Lung (tissue), 11 donors: ENCODE measurements at regions not wholly inside any gene's neighbourhood (a gene's known extent, or its start where the extent isn't known, plus 50 kb on each side); places are given as distances from the start of the nearest gene placed in this dataset.

Source experiments
- ATAC-seq: fragments of 200-7000 bp; cut with Tn5 transposase; one replicate; pipeline ENCODE4 v1.9.1; 2020; ENCODE audit warnings: moderate number of reproducible peaks; ENCODE audit not compliant: insufficient read depth, low FRiP score
- DNase-seq, 3 donors: peaks; one replicate each; pipeline ENCODE4 v3.0.0-alpha.2; 2013 to 2017
- H3K27ac ChIP-seq, 2 donors: one replicate each; pipeline ENCODE4 v1.5.1; 2013; ENCODE audit warnings: mild to moderate bottlenecking in 2 of 2, moderate library complexity in 2 of 2, control low read depth in 1 of 2, inconsistent platforms in 1 of 2, low read depth in 1 of 2, low read length in 1 of 2
- H3K27me3 ChIP-seq, 3 donors: one replicate each; pipeline ENCODE4 v1.5.1; 2013; ENCODE audit warnings: low read length in 2 of 3; ENCODE audit not compliant: control insufficient read depth in 3 of 3, insufficient read depth in 3 of 3
- H3K36me3 ChIP-seq, 4 donors: one replicate each; pipeline ENCODE4 v1.5.1; 2013; ENCODE audit warnings: low read length in 4 of 4, mild to moderate bottlenecking in 1 of 4, moderate library complexity in 1 of 4; ENCODE audit not compliant: control insufficient read depth in 4 of 4, insufficient read depth in 4 of 4
- H3K4me1 ChIP-seq, 5 donors: one replicate each; pipeline ENCODE4 v1.5.1; 2013; ENCODE audit warnings: low read length in 5 of 5, mild to moderate bottlenecking in 2 of 5, moderate library complexity in 1 of 5; ENCODE audit not compliant: control insufficient read depth in 5 of 5, insufficient read depth in 5 of 5
- H3K4me3 ChIP-seq: one replicate; pipeline ENCODE4 v1.5.1; 2013; ENCODE audit warnings: mild to moderate bottlenecking, control low read depth, moderate library complexity
- H3K9ac ChIP-seq, 2 donors: one replicate each; pipeline ENCODE4 v1.5.1; 2013; ENCODE audit warnings: low read length in 2 of 2, control low read depth in 1 of 2; ENCODE audit not compliant: insufficient read depth in 1 of 2
- H3K9me3 ChIP-seq, 4 donors: one replicate each; pipeline ENCODE4 v1.5.1; 2013; ENCODE audit warnings: low read length in 3 of 4, mild to moderate bottlenecking in 1 of 4, moderate library complexity in 1 of 4; ENCODE audit not compliant: control insufficient read depth in 4 of 4, insufficient read depth in 3 of 4
- whole genome bisulfite sequencing, 2 donors: extraction: QIAGEN DNeasy Blood & Tissue Kit; methylation state at CpG; one replicate each; pipeline ENCODE4 v1.1.7; 2013; 5-methylcytosine and 5-hydroxymethylcytosine counted together
- TF ChIP-seq, protein P1 (sequence below): IDR thresholded peaks from 2 replicates; pipeline ENCODE4 v1.5.1; 2012; ENCODE audit warnings: mild to moderate bottlenecking; ENCODE audit errors: control extremely low read depth, extremely low read depth
- donor health status: control.
- donor health status: control.
- donor health status: Bipolar disorder and iron deficiency.
- donor health status: healthy.
- donor health status: DM: yes; HTN: yes; CAD: no.

DNA sequence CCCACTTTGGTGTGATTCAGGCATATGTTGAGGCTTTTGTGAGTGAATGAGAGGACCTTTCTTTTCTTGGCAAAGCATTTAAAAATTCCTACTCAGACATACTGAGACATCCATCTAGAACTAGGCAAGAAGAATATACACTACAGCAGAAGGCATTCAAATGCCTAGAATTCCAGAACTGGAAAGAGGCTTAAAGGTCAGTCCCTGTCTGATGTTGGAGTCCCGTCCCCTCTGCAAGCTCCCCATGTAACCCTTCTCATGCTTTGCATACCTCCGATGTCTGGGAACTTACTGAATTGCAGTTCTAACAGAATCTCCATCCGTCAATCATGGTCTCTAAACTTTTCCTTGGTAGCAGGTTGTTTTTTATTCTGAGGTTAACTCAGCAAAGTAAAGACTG lies 152.9 kb downstream of the ATP6V1G3 start:
- Histone ChIP-seq H3K36me3 (no peaks in the 10 kb centered on the region), H3K9ac (no peak overlapping the region), H3K9me3 (peaks cover 0 to 5% (median 0%) of the 10 kb centered on the region in 4 donors), H3K4me1 (no peaks in the 10 kb centered on the region), H3K27me3 (no peaks in the 10 kb centered on the region), H3K27ac (no peak overlapping the region), H3K4me3 (no peak overlapping the region)
- WGBS, 2 donors = 68 to 85% methylated on average over 3 of the region's 3 CpGs
- ATAC-seq (no peak), DNase-seq (no peak)
- TF ChIP-seq, protein P1, sequence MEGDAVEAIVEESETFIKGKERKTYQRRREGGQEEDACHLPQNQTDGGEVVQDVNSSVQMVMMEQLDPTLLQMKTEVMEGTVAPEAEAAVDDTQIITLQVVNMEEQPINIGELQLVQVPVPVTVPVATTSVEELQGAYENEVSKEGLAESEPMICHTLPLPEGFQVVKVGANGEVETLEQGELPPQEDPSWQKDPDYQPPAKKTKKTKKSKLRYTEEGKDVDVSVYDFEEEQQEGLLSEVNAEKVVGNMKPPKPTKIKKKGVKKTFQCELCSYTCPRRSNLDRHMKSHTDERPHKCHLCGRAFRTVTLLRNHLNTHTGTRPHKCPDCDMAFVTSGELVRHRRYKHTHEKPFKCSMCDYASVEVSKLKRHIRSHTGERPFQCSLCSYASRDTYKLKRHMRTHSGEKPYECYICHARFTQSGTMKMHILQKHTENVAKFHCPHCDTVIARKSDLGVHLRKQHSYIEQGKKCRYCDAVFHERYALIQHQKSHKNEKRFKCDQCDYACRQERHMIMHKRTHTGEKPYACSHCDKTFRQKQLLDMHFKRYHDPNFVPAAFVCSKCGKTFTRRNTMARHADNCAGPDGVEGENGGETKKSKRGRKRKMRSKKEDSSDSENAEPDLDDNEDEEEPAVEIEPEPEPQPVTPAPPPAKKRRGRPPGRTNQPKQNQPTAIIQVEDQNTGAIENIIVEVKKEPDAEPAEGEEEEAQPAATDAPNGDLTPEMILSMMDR = no peak

DNA sequence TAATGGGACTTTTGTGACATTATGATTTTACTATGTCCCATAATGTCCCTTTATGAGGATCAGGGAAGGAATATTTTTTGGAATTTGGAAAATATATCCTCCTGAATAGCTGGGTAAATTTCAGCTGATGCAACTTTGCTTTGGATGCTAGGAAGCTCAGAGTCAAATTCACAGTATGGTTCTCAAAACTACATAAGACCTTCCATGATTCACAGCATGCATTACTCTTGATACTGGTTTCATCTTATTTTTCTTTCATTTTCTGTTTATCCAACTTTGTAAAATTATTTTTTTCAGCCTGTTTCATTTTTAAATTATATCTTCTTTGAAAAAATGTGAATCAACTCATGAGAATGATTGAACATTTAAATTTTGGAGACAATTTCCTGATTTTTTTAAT lies 160.2 kb downstream of the ATP6V1G3 start:
- Histone ChIP-seq H3K36me3 (no peaks in the 10 kb centered on the region), H3K9ac (no peak overlapping the region), H3K4me3 (no peak overlapping the region), H3K4me1 (peaks cover 0 to 6% (median 0%) of the 10 kb centered on the region in 5 donors), H3K27ac (no peak overlapping the region), H3K27me3 (no peaks in the 10 kb centered on the region), H3K9me3 (peaks cover 0 to 6% (median 3%) of the 10 kb centered on the region in 4 donors)
- ATAC-seq = no peak
- TF ChIP-seq, protein P1 = no peak
- DNase-seq = no peak

DNA sequence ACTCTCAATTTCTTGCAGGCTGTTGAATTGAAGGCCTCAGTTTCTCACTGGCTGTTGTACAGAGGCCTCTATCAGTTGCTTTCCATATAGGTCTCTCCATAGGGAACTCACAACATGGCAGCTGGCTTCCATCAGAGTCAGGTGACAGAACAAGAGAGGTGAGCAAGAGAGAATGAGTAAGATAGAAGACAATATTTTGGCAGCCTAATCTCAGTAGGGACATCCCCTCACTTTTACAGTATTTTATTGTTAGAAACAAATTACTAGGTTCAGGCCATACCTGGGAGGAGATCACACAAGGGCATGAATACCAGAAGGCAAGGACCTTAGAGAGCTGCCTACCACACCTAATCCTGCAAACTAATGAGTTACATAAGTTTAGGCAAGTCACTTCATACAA lies 162.8 kb downstream of the ATP6V1G3 start:
- Histone ChIP-seq H3K36me3 (no peaks in the 10 kb centered on the region), H3K27ac (no peak overlapping the region), H3K4me1 (peaks cover 0 to 6% (median 0%) of the 10 kb centered on the region in 5 donors), H3K4me3 (no peak overlapping the region), H3K9ac (no peak overlapping the region), H3K27me3 (no peaks in the 10 kb centered on the region), H3K9me3 (peaks cover 0 to 12% (median 7%) of the 10 kb centered on the region in 4 donors)
- no peak for ATAC-seq
- TF ChIP-seq, protein P1 = no peak
- no peak for DNase-seq

DNA sequence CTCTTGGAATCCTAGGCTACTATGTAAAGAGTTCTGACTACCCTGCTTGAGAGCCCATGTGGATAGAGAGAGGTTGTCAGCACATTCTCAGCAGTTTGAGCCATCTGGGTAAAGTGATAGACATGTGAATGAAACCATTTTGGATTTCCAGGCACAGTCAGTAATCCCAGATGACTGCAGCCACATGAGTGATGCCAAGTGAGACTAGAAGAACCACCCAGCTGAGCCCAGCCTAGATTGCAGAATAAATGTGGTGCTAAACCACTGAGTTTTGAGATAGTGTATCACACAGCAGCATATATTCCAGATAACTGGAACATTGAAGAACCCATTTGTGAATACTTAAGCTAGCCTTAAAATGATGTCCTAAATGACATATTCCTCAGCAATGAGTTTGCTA lies 166.2 kb downstream of the ATP6V1G3 start:
- Histone ChIP-seq H3K4me3 (no peak overlapping the region), H3K27ac (no peak overlapping the region), H3K36me3 (no peaks in the 10 kb centered on the region), H3K27me3 (no peaks in the 10 kb centered on the region), H3K4me1 (no peaks in the 10 kb centered on the region), H3K9ac (no peak overlapping the region), H3K9me3 (peaks cover 0 to 12% (median 7%) of the 10 kb centered on the region in 4 donors)
- TF ChIP-seq, protein P1 = no peak
- ATAC-seq (no peak), DNase-seq (no peak)
